ENCODE measurements at regions not wholly inside any gene's neighbourhood (a gene's known extent, or its start where the extent isn't known, plus 50 kb on each side); places are given as distances from the start of the nearest gene placed in this dataset.
"Not testable (repeated sequence)": the region's sequence is repeated elsewhere in the genome, so short reads cannot be mapped to it uniquely, and the experiment has no call there.

DNA sequence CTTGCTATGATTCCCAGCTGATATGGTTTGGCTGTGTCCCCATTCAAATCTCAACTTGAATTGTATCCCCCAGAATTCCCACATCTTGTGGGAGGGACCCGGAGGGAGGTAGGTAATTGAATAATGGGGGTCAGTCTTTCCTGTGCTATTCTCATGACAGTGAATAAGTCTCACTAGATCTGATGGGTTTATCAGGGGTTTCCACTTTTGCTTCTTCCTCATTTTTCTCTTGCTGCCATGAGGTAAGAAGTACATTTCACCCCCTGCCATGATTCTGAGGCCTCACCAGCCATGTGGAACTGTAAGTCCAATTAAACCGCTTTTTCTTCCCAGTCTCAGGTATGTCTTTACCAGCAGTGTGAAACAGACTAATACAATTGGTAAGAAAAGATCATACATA, 164.7 kb upstream of the NREP start:
- TF ChIP-seq, protein P1, sequence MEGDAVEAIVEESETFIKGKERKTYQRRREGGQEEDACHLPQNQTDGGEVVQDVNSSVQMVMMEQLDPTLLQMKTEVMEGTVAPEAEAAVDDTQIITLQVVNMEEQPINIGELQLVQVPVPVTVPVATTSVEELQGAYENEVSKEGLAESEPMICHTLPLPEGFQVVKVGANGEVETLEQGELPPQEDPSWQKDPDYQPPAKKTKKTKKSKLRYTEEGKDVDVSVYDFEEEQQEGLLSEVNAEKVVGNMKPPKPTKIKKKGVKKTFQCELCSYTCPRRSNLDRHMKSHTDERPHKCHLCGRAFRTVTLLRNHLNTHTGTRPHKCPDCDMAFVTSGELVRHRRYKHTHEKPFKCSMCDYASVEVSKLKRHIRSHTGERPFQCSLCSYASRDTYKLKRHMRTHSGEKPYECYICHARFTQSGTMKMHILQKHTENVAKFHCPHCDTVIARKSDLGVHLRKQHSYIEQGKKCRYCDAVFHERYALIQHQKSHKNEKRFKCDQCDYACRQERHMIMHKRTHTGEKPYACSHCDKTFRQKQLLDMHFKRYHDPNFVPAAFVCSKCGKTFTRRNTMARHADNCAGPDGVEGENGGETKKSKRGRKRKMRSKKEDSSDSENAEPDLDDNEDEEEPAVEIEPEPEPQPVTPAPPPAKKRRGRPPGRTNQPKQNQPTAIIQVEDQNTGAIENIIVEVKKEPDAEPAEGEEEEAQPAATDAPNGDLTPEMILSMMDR (conservative IDR thresholded peaks at IDR 0.05; ENCODE audit: low read depth, low read length) = not testable (repeated sequence)
- not testable (repeated sequence) for TF ChIP-seq MAZ (IDR thresholded peaks at IDR 0.05; ENCODE audit: borderline replicate concordance, low read depth, low read length); POLR2A (IDR thresholded peaks at IDR 0.05; ENCODE audit: low read depth, low read length); RAD21 (IDR thresholded peaks at IDR 0.05; ENCODE audit: low read length); SMC3 (IDR thresholded peaks at IDR 0.05; ENCODE audit: low read depth, low read length); CEBPB (IDR thresholded peaks at IDR 0.05; ENCODE audit: low read depth, low read length); FOS (IDR thresholded peaks at IDR 0.05; ENCODE audit: low read depth, low read length); RFX5 (IDR thresholded peaks at IDR 0.05; ENCODE audit: low read depth, low read length)
